Head of caudate nucleus (tissue), 42 donors: ENCODE measurements at regions not wholly inside any gene's neighbourhood (a gene's known extent, or its start where the extent isn't known, plus 50 kb on each side); places are given as distances from the start of the nearest gene placed in this dataset.
A peak's percentile ranks its signal among the peaks of the same experiment; 100 is the strongest.
"Not testable (repeated sequence)": the region's sequence is repeated elsewhere in the genome, so short reads cannot be mapped to it uniquely, and the experiment has no call there.

ENCODE experiments used
- DNase-seq, 42 donors: peaks; one replicate each; pipeline versions ENCODE4 v3.0.0 to v3.0.0-alpha.2; 2020 to 2021; ENCODE audit warnings: mixed read lengths in 7 of 42
- intact Hi-C: fragments of 100-400 bp; cut with DNase I; formaldehyde crosslinking; loops from one replicate; pipeline ENCODE4 v1.15.0; 2022

GRCh38 chr6:163773646-163774045 is 359.1 kb downstream of the QKI start:
- no peak for DNase-seq
- intact Hi-C loops: no loop called here

DNA sequence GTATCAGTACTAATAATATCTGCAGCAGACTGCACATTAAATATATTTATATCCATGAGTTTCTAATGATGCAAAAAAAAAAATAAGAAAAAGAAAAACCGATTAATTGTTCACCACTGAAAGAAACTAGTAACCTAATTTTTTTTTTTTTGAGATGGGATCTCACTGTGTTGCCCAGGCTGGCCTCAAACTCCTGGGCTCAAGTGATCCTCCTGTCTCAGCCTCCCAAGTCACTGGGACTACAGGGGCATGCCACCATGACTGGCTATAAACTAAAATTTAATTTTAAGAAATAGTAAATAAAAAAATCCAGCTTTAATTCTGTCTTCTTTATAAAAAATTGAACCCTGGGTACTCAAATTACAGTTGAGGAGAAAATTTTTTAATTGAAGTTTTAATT is 358.2 kb downstream of the QKI start:
- intact Hi-C loops: no loop called here

GRCh38 chr6:163771180-163771579 is 356.7 kb downstream of the QKI start:
- intact Hi-C loops: no loop called here
- DNase-seq: no peak

More for the DNA sequence above, 358.2 kb downstream of the QKI start:
- no peak for DNase-seq

- no peak for DNase-seq
- intact Hi-C loops: no loop called here
Measured at GRCh38 chr6:163768905-163769304, 354.4 kb downstream of the QKI start.

DNA sequence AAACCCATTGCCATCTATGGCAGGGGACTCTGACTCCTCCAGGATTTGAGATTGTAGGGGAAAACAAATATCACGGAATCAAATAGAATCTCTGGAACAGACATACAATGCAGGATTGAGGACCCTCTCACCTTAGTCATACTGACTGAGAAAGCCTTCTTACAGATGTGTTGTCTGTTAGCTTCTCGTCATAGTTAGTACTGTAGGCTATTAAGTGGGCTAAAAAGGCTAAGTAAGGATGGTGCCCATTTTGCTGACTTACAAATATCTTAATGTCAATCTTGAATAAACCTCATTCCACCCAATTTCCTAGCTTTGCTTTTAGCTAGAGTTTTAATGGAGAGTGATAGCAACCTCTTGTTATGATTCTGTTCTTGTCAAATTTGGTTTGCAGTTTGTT is 352.4 kb downstream of the QKI start:
- DNase-seq: no peak
- intact Hi-C loops: no loop called here

GRCh38 chr6:163765335-163765734 is 350.8 kb downstream of the QKI start:
- intact Hi-C loops: no loop called here
- no peak for DNase-seq

DNA sequence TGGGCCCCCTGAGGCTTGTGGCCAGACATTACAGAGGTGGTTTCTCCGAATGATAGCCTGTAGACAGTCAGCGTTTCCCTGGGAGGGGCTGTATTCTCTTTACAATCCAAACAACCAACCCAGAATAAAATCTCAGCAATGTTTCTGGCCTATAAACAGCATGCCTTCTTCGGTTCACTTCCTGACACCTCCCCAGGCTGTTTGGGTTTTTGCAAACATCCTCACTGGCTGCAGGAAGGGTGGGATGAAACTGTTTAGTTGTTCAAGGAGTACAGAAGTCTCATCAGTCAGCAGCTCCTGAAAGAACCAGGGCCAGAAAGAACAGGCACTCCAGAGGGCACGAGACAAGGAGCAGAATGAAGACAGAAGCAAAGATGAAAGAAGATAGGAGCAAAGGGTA is 350.0 kb downstream of the QKI start:
- no peak for DNase-seq

DNA sequence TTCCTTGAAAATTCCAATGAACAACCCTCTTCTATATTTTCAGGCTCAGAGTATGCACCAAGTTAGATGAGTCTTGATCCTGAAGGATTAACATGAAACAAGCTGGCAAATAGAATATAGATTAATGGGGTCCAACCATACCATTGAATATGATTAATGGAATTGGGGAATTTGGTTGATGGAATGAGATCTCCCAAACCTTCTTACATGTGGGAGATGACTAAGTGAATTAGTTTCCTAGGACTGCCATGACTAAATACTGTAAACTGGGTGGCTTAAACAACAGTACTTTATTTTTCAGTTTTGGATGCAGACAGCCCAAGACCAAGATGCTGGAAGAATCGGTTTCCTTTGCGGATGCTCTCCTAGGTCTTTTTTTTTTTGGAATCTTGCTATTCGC is 347.0 kb downstream of the QKI start:
- intact Hi-C loops: no loop called here
- DNase-seq: no peak

More for the DNA sequence above, 350.0 kb downstream of the QKI start:
- intact Hi-C loops: no loop called here

DNA sequence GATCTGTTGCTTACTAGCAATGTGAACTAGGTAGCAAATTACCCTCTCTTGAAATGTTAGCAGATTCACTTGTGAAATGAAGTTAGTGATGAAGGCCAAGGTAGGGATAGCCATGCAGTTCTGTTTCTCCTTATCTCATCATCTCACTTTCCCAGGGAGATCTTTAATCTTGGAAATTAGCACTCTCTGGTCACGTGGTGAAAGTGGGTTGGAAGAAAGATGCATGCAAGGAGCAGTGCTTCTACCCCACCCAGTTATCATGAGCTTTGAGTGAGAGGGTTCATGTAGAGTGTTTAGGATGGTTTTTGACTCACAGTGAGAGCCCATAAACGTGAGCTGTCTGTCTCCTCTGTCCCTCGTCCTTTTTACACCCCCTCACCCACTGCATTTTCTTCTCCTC is 346.3 kb downstream of the QKI start:
- no peak for DNase-seq
- intact Hi-C loops: no loop called here

DNA sequence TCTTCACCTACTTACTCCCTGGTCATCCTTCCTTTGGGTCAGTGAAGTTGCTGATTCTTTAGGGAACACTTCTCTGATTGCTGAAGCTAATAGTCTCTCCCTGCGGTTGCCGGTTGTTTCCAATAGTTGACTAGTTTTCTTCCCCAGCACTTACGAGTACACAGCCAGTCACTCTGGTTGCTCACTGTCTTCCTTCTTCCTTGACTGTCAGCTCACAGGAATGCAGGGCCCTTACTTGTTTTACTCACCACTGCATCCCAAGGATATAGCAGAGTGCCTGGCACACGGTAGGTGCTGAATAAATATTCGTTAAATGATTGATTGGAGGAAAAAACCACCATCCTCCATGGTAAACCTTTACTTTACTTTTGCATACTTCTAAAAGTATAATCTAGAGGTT is 345.0 kb downstream of the QKI start:
- no peak for DNase-seq
- intact Hi-C loops: no loop called here

DNA sequence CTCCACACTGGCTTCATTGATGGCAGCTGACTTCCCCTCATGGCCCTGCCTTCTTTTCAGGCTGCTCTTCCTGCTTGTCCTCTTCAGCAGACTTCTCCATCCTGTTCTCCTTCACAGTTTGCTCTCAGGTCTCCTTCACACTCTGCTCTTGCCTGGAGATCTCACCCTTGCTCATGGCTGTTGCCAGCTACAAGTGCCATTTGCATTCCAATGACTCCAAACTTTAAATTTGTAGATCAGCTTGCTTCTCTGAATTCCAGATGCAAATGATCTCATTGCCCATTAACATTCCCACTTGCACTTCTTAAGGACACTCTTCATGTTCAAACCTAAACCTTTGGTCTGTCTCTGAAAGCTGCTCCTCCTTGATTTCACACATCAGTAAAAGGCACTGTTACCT is 343.0 kb downstream of the QKI start:
- intact Hi-C loops: no loop called here
- peak in 1 of 42 donors; percentile 17 for DNase-seq

GRCh38 chr6:163756079-163756478 is 341.6 kb downstream of the QKI start:
- DNase-seq: no peak
- intact Hi-C loops: no loop called here

- DNase-seq: no peak
- intact Hi-C loops: no loop called here
Measured at GRCh38 chr6:163754866-163755265, 340.3 kb downstream of the QKI start.

DNA sequence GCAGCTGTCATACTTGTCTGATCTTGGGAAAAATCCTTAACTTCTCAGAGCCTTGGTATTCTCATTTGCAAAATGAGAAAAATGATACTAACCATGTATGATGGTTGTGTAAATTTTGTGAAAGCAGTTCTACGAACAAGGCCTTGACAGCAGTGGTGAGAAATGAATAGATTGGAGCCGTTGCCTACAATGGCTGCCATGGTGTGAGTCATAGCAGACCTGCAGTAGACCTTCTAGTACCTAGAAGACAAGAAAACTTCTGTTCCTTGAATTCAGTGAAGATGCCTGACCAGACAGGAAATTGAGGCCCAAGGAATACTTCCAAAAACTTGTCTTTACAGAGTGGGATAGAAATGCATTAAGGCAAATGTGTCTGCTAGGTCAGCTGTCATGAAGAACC is 338.9 kb downstream of the QKI start:
- no peak for DNase-seq
- intact Hi-C loops: no loop called here

DNA sequence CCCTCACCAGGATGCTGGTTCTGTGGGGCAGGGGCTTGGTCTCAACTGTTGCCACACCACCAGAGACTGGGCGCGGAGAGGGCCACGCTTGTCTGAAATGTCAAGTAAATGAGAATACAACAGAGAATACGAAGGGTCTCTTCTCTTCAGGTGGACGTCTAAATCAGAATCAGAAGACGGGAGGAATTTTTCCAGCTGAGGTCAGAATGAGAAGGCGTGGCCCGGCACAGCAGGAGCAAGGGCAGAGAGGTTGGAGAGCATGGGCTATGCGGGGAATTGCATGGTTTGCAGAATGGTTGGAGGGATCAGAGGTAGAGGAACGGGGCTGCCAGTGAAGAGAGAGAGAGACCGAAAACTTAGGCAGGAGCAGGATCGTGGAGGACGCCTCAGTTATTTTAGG is 337.9 kb downstream of the QKI start:
- no peak for DNase-seq
- intact Hi-C loops: no loop called here

- intact Hi-C loops: no loop called here
- peak in 4 of 42 donors; percentile 20 to 43 (median 32) for DNase-seq
Measured at GRCh38 chr6:163751032-163751525, 336.6 kb downstream of the QKI start.

- DNase-seq: peak in 25 of 42 donors; percentile 5 to 54 (median 26)
Measured at GRCh38 chr6:163750431-163751031, 336.0 kb downstream of the QKI start.

DNA sequence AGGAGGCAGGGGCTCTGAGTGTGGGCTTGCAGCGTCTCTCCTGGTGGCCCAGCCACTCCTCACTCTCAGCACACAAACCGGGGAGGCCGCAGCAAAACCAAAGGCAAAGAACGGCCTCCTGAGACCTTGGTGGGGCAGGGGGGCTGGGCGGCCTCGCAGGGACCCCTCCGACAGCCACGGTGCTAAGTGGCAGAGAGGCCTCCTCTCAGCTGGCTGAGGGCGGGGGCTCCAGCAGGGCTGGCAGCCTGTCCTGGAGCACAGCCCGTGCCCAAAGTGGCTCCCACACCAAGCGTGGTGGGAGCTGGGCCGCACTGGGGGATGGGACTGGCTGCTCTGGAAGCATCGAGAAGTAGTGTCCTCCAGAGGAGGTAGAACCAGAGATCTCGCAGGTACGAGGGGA is 334.4 kb downstream of the QKI start:
- no peak for DNase-seq
- intact Hi-C loops: no loop called here

More at GRCh38 chr6:163750431-163751031, 336.0 kb downstream of the QKI start:
- intact Hi-C loops: no loop called here

GRCh38 chr6:163748036-163748435 is 333.5 kb downstream of the QKI start:
- intact Hi-C loops: no loop called here
- no peak for DNase-seq

DNA sequence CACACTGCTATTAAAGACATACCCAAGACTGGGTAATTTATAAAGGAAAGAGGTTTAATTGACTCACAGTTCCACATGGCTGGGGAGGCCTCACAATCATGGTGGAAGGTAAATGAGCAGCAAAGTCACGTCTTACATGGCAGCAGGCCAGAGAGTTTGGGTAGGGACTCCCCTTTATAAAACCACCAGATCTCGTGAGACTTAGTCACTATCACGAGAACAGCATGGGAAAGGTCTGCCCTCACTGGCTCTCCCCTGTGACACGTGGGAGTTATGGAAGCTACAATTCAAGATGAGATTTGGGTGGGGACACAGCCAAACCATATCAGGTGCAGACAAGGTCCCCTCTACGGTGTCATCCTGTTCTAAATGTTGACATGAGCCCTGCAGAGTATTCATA is 332.5 kb downstream of the QKI start:
- DNase-seq: peak in 1 of 42 donors; percentile 10
- intact Hi-C loops: not testable (repeated sequence)

DNA sequence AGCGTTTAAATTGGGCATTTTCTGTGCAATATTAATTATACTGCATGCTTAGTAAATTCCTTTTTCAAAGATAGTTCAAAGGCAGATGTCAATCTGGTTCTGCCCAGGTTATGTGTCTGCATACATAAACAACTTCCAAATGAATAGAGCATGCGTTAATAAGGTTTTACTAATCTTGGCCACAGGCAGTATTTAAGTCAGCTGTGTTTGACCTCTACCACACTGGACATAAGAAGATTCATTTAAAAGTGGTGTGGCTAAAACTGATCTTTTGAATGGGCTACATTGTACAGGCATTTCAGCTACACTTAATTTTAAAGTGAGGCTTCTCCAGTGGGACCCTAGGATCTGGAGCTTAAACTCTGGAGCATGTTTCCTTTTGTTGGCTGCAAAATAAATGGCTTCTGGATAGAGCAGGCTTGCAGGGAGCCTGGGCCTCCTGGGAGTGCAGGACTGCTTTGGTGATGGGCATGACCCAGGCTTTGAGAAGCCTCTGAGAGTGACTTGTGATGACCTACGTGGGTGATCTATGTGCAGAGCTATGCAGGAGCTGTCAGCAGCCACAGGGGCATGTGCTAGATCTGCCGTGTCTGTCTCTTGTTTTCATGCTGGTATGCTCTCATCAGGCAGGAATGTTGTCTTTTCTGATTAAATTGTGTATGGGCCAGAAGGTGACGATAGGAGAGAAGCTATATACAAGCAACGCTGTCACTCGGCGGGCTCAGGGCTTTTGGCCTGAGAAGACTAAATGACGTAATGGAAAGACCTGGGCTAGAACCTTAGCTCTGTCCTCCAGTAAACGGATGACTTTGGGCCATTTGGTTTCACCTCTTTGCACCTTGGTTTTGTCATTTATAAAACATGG is 331.2 kb downstream of the QKI start:
- peak in 1 of 42 donors; percentile 18 for DNase-seq
- intact Hi-C loops: no loop called here
